ENCODE measurements at regions not wholly inside any gene's neighbourhood (a gene's known extent, or its start where the extent isn't known, plus 50 kb on each side); places are given as distances from the start of the nearest gene placed in this dataset.

GRCh38 chr22:48258064-48258701 lies 1495.7 kb downstream of the TBC1D22A start:
- no peak for DNase-seq (ENCODE audit: low read depth)

- no peak for DNase-seq (ENCODE audit: low read depth)
Observed at GRCh38 chr22:48257685-48258055, 1495.2 kb downstream of the TBC1D22A start.

DNA sequence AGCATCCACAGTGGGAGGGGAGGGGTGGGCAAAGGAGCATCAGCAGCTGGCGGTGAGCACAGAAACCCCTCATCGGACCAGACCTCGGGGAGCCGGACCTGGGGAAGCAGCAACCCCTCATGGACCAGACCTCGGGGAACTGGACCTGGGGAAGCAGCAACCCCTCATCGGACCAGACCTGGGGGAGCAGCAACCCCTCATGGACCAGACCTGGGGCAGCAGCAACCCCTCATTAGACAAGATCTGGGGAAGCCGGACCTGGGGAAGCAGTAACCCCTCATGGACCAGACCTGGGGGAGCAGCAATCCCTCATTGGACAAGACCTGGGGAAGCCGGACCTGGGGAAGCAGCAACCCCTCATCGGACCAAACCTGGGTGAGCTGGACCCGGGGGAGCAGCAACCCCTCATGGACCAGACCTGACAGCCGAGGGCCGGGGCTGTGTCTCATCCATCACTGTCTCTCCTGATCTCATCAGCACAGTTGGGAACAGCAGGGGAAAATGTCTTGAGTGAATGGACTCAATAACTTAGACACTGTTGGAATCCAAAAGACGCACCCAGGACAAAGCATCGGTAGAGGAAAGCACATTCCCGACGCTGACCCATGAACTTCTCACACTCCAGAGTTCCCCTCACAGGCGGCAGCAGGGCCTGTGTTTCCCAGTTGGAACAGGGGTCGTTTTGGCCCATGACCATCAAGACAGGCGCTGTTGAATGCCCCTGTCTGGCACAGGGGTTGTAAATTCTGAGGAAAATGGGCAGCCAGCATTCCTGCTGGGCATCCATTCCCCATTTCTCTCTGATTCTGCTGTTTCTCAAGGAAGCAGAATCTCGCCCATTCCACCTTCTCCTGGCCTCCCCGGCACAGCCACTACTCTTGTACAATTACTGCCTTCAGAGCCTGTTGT lies 1494.6 kb downstream of the TBC1D22A start:
- DNase-seq (ENCODE audit: low read depth): no peak

DNA sequence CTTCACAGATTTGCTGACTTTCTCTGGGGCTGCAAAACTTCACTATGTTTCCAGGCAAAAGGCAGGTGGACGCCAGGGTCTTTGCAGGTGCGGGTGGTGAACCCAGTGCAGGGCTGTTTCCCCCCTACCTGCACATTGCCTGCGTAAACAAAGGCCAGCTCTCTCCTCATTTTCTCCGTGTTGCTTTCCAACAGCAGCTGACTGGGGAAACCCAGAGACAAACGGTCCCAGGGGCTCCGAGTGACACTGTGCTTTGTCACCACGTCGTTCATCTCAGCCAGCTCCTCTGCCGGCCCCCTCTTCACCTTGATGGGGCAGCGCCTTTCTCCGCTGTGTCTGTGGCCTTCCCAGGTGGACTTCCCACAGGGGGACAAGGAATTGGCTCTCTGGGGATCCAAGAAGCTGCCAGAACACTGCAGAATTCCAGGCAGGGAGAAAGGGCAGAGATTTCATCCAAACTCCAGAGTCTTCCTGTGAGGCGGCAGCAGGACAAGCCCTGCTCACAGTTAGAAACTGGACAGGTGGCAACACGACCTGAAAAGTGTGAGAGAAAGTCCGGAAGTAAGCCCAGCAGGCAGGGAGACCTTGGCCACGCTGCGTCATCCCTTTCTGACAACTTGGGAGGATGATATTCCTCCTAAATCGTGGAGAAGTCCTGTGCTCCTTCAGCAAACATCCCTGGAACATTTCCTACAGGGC lies 1493.7 kb downstream of the TBC1D22A start:
- DNase-seq (ENCODE audit: low read depth): no peak

DNA sequence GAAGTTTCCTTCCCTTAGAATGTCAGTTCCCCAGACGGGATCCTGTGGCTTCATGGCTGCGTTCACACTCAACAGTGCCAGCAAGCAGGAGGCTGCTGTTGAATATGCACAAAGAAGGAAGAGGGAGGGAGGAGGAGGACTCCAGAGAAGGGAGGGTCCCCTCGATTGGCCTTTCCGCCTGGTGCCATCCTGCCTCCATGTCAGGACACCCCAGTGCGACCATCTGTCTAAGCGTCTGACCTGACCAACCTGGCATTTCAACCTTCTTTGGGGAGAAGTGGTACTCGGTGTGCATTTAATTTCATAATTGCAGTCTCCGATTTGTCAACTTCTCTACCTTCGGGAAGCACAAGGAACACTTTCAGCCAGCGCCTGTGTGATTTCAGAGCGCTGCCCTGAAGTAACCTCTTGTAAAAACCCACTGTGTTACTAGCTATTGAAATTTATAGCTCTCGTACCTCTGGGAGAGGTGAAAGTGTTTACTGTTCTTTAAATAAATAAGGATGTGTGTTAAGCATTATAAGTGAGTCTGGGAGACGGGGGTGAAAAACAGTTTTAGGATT lies 1491.9 kb downstream of the TBC1D22A start:
- no peak for DNase-seq (ENCODE audit: low read depth)

- DNase-seq (ENCODE audit: low read depth): no peak
Observed at GRCh38 chr22:48253573-48253972, 1491.1 kb downstream of the TBC1D22A start.

DNA sequence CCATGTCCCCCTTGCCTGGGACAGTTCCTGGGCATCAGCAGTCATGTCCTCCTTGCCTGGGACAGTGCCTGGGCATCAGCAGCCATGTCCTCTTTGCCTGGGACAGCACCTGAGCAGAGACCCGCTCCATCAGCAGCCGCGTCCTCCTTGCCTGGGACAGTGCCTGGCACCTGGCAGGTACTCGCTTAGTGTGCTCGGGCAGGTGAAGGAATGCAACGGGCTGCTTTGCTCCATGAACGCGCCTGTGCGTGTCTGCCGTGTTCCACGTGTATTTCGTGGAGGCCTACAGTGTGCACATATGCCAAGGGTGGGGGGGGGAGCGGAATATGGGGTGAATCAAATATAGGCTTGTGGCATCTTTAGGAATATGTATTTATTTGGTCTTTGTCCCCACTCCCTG lies 1490.7 kb downstream of the TBC1D22A start:
- no peak for DNase-seq (ENCODE audit: low read depth)

DNA sequence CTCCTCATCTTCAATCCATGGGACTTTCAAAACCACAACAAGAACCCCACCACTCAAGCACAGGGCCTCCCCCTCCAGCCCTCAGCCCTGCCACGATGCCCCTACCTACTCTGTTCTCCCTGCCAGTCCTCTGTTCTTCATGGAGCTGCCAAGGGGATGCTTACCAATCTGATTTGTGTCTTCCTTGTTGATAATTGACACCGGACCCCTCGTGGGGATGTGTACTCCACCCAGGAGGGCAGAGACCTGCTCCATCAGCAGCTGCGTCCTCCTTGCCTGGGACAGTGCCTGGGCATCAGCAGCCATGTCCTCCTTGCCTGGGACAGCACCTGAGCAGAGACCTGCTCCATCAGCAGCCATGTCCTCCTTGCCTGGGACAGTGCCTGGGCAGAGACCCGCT lies 1489.2 kb downstream of the TBC1D22A start:
- DNase-seq (ENCODE audit: low read depth): no peak

DNA sequence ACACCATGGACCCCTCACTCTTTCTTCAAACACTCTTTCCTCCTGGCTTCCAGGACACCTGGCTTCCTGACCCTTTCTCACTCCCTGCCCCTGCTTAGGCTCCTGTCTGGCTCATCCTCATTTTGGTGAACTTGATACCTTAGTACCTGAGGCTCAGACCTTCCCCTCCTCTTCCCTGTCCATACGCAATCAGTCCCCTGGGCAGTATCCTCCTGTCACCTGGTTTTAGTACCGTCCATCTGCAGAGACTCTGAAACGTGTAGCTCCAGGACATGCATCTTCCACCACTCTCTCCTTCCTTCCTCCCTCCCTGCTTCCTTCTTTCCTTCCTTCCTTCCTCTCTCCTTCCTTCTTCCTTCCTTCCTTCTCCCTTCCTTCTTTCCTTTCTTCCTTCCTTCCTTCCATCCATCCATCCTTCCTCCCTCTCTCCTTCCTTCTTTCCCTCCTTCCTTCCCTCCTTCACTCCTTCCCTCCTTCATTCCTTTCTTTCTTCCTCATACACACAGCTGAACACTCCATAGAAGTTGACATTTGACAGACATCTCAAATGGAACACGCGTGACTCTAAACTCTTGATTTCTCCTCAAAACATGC lies 1488.6 kb downstream of the TBC1D22A start:
- DNase-seq (ENCODE audit: low read depth): no peak

- no peak for DNase-seq (ENCODE audit: low read depth)
Observed at GRCh38 chr22:48250286-48250895, 1487.9 kb downstream of the TBC1D22A start.

DNA sequence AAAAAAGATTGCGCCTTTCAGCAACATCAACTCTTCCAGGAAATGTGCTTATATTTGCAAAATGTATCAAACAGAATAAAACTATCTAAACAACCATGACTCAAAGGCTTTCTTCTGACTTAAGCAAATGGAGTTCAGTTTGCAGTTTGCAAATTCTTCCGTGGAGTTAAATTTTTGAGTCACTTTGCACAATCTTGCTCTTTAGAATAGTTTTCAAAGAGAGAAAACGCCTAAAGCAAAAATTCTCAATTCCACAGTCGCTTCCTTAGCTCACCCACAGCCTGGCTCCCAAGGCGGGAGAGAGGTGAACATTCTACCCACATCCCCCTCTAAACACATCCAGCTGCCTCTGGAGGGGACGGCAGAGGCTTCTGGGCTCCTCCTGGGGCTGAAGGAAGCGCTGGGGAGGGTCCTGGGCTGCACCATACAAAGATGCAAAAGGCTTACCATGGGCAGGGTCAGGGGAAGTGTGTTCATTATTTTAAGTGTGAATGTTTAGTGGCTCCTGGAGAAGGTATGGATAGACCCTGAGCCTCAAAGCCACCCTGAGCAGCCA lies 1487.3 kb downstream of the TBC1D22A start:
- DNase-seq (ENCODE audit: low read depth): no peak

GRCh38 chr22:48248901-48249455 lies 1486.5 kb downstream of the TBC1D22A start:
- no peak for DNase-seq (ENCODE audit: low read depth)

DNA sequence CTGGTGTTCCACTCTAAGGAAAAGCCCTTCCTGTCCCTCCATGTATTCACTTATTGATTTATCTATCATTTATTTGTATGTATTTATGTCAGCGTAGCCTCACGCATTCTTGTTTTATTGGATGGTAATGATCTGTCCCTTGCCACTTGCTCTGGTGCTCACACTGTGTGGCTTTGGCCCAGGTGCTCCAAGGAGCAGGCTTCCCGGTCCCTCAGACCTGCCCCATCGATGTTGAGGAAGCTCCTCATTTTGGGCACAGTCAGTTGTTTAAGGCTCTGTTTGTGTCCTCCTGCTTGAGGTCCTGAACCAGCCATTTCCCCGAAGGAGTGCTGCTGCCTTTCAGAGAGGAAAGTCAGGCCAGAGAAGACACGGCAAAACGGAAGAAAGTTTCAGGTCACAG lies 1485.4 kb downstream of the TBC1D22A start:
- DNase-seq (ENCODE audit: low read depth): no peak

GRCh38 chr22:48245196-48245485 lies 1482.7 kb downstream of the TBC1D22A start:
- DNase-seq (ENCODE audit: low read depth): no peak

DNA sequence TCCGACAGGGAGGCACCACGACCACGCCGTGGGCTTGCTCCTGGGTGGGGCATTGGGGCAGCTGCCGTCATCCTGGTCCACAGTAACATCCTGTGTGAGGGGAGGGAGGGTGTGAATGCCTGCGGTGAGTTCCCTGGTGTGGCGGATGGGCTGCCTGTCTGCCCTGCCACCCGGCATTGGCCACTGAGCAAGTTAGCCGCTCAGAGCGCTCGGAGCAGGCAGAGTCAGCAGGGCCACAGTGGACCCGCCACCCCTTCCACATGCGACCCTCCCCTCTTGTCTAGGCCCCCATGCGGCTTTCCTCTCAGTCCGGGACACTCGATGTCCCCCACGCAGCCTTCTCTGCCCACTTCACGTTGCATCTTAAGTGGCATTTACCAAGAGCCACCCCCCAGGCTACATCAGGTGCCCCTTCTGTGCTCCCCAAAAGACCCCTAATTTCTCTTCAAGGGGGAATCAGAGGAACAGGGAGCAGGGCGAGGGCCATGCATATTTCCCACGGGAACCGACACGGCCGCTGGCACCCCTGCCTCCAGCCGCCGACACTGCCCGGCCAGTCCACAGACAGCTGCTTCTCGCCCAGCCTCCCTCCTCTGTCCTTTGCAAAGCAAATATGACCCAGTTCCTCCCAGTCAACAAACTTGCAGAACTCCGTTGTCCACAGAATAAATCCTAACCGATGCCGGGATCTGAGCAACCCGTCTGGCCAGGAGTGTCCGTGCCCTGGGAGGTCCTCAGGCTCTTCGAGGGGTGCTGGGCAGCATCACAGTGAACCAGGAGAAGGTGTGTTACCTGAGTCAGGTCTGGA lies 1482.1 kb downstream of the TBC1D22A start:
- DNase-seq (ENCODE audit: low read depth): no peak

GRCh38 chr22:48242461-48242864 lies 1480.0 kb downstream of the TBC1D22A start:
- no peak for DNase-seq (ENCODE audit: low read depth)

DNA sequence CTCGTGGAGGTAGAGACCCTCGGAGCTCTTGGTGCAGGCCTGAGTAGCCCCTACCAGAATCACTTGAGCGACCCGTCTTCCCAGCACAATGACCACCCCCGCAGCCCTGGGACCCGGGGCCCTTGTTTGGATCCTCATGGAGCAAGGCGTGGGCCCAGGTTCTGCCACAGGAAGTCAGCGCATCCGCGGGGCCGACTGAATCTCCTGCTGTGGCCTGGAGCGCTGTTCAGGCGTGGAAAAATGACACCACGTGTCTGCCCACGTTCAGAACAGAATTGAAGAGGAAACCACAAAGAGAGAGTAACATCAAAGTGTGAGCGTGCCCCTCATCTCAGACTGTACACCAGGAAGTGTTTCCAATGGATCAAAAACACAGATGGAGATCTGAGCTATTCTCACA lies 1479.2 kb downstream of the TBC1D22A start:
- no peak for DNase-seq (ENCODE audit: low read depth)

GRCh38 chr22:48240935-48241230 lies 1478.4 kb downstream of the TBC1D22A start:
- DNase-seq (ENCODE audit: low read depth): no peak

DNA sequence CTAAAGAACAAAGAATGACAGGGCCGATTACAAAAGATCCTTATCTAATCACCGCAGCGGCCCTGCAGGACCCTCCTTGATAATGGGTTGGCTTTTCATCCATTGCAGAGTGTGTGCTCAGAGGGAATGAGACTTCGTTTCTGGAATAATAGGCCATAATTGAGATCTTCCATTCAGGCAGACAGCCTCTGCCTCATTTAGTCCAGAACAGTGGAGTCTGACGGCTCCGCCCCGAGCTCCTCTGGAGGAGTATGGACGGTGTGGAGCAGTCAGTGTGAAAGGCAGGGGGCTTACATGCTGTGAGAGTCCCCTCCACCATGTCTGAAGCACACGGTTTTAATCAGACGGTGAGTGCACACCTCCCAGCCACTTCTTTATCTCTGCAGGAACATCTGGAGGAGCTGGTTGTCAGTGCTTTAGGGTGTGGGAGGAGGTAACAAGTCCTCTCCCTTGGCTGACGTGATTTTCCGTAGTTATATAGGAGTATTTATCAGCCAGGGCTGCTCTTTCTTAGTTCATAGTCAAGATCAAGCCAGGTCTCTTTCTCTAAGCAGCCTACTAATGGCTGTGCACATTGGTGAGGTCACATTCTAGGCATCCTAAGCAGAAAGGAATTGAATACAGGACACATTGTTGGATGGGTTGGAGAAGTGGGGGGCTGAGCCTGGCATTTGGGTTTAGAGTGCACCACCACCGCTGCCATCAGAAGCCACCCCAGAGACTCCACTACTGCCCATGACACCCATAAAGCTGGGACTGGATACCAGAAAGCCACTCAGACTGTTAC lies 1477.9 kb downstream of the TBC1D22A start:
- no peak for DNase-seq (ENCODE audit: low read depth)
